ENCODE measurements at regions not wholly inside any gene's neighbourhood (a gene's known extent, or its start where the extent isn't known, plus 50 kb on each side); places are given as distances from the start of the nearest gene placed in this dataset.
"Not testable (repeated sequence)": the region's sequence is repeated elsewhere in the genome, so short reads cannot be mapped to it uniquely, and the experiment has no call there.

GRCh38 chr15:20089541-20089940 lies 452.1 kb downstream of the GOLGA6L6 start:
- DNase-seq (ENCODE audit: low spot score): not testable (repeated sequence)

GRCh38 chr15:20084026-20084425 lies 457.6 kb downstream of the GOLGA6L6 start:
- not testable (repeated sequence) for DNase-seq (ENCODE audit: low spot score)

- not testable (repeated sequence) for DNase-seq (ENCODE audit: low spot score)
Observed at GRCh38 chr15:20074082-20074481, 467.5 kb downstream of the GOLGA6L6 start.

- not testable (repeated sequence) for DNase-seq (ENCODE audit: low spot score)
Observed at GRCh38 chr15:20069043-20069442, 472.6 kb downstream of the GOLGA6L6 start.

- not testable (repeated sequence) for DNase-seq (ENCODE audit: low spot score)
Observed at GRCh38 chr15:20066173-20066572, 475.4 kb downstream of the GOLGA6L6 start.

GRCh38 chr15:20065508-20065907 lies 476.1 kb downstream of the GOLGA6L6 start:
- DNase-seq (ENCODE audit: low spot score): not testable (repeated sequence)

- DNase-seq (ENCODE audit: low spot score): not testable (repeated sequence)
Observed at GRCh38 chr15:20063167-20063566, 478.4 kb downstream of the GOLGA6L6 start.

- not testable (repeated sequence) for DNase-seq (ENCODE audit: low spot score)
Observed at GRCh38 chr15:20060838-20061237, 480.8 kb downstream of the GOLGA6L6 start.

GRCh38 chr15:20056871-20057270 lies 484.7 kb downstream of the GOLGA6L6 start:
- DNase-seq (ENCODE audit: low spot score): not testable (repeated sequence)

GRCh38 chr15:20055921-20056320 lies 485.7 kb downstream of the GOLGA6L6 start:
- not testable (repeated sequence) for DNase-seq (ENCODE audit: low spot score)

- DNase-seq (ENCODE audit: low spot score): not testable (repeated sequence)
Observed at GRCh38 chr15:20048189-20048588, 493.4 kb downstream of the GOLGA6L6 start.

GRCh38 chr15:20045165-20045564 lies 496.4 kb downstream of the GOLGA6L6 start:
- DNase-seq (ENCODE audit: low spot score): not testable (repeated sequence)

- not testable (repeated sequence) for DNase-seq (ENCODE audit: low spot score)
Observed at GRCh38 chr15:20040691-20041090, 500.9 kb downstream of the GOLGA6L6 start.

GRCh38 chr15:20025040-20025439 lies 516.6 kb downstream of the GOLGA6L6 start:
- DNase-seq (ENCODE audit: low spot score): not testable (repeated sequence)

- not testable (repeated sequence) for DNase-seq (ENCODE audit: low spot score)
Observed at GRCh38 chr15:20022349-20022748, 519.3 kb downstream of the GOLGA6L6 start.

- not testable (repeated sequence) for DNase-seq (ENCODE audit: low spot score)
Observed at GRCh38 chr15:20021351-20021750, 520.2 kb downstream of the GOLGA6L6 start.

- not testable (repeated sequence) for DNase-seq (ENCODE audit: low spot score)
Observed at GRCh38 chr15:20020588-20020987, 521.0 kb downstream of the GOLGA6L6 start.

GRCh38 chr15:20019758-20020157 lies 521.8 kb downstream of the GOLGA6L6 start:
- not testable (repeated sequence) for DNase-seq (ENCODE audit: low spot score)

- DNase-seq (ENCODE audit: low spot score): not testable (repeated sequence)
Observed at GRCh38 chr15:20017581-20017980, 524.0 kb downstream of the GOLGA6L6 start.

- not testable (repeated sequence) for DNase-seq (ENCODE audit: low spot score)
Observed at GRCh38 chr15:20016941-20017340, 524.7 kb downstream of the GOLGA6L6 start.

GRCh38 chr15:20012837-20013236 lies 528.8 kb downstream of the GOLGA6L6 start:
- DNase-seq (ENCODE audit: low spot score): not testable (repeated sequence)

- not testable (repeated sequence) for DNase-seq (ENCODE audit: low spot score)
Observed at GRCh38 chr15:20010759-20011158, 530.8 kb downstream of the GOLGA6L6 start.

GRCh38 chr15:20009619-20010018 lies 532.0 kb downstream of the GOLGA6L6 start:
- not testable (repeated sequence) for DNase-seq (ENCODE audit: low spot score)

- not testable (repeated sequence) for DNase-seq (ENCODE audit: low spot score)
Observed at GRCh38 chr15:20007338-20007737, 534.3 kb downstream of the GOLGA6L6 start.
